HG03457 (cell line): ENCODE measurements at regions not wholly inside any gene's neighbourhood (a gene's known extent, or its start where the extent isn't known, plus 50 kb on each side); places are given as distances from the start of the nearest gene placed in this dataset.
A peak's percentile ranks its signal among the peaks of the same experiment; 100 is the strongest.
"Not testable (repeated sequence)": the region's sequence is repeated elsewhere in the genome, so short reads cannot be mapped to it uniquely, and the experiment has no call there.

Experiments
- ATAC-seq: cut with Tn5 transposase; IDR thresholded peaks from one replicate; pipeline ENCODE4 v1.9.1; 2021; ENCODE audit warnings: moderate number of reproducible peaks; ENCODE audit not compliant: unreplicated experiment

DNA sequence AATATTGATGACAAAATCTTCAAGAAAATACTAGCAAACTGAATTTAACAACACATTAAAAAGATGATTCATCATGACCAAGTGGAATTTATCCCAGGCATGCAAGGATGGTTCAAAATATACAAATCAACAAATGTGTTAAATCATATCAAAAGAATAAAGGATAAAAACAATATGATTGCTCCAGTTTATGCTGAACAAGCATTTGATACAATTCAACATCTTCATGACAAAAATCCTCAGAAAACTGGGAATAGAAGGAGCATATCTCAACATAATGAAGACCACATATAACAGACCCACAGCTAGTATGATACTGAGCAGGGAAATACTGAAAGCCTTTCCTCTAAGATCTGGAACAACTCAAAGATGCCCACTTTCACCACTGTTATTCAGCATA lies 352.3 kb downstream of the PYDC2 start:
- no peak for ATAC-seq

DNA sequence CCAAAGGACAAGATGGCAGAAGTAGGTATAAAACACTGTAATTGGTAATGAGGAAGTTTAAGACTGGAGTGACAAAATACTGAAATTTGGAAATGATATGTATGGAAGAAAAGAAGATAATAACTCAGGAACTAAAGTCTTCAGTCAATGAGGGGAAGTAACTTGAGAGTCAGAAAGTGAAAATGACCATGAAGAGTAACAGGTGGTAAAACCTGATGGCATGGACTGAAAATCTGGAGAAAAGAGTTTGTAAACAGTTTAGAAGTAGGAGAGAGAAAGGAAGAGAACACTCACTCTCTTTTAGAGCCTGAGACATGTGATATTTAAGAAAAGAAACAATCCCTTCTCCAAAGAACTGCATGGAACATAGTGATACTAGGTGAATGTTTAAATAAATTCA lies 387.9 kb downstream of the PYDC2 start:
- ATAC-seq: no peak

GRCh38 chr3:191859531-191859930 lies 398.6 kb downstream of the PYDC2 start:
- no peak for ATAC-seq

DNA sequence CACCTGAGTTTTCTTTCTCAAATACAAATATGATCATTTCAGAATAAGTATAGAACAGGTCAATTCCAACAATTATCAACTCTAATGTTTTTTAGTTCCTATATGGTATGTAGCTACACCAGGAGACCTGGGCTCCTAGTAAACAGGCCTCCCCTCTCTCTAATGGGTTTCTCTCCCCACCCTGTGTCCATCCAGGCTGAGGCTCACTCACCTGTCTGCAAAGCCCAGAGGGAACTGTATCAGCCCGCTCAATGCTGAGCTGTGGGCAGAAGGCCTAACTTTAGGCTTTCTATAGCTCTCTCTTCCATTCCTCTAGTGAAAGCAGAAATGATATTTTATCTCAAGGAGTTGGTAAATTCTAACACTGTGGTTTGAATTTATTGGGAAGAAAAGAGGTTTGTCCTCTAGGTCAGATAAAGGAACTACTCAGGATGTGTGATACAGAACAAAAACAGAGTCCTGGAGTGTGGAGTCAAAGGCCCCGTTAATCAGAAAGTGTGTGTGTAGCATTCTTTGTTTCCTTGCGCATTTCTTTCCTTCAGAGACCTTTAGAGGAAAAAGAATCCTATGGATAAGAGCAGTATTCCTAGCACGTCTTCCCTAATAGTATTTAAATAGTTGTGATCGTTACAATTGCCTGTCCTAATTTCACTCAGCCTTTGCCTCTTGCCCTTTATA lies 408.9 kb downstream of the PYDC2 start:
- ATAC-seq: no peak

GRCh38 chr3:191873736-191874135 lies 412.8 kb downstream of the PYDC2 start:
- no peak for ATAC-seq

DNA sequence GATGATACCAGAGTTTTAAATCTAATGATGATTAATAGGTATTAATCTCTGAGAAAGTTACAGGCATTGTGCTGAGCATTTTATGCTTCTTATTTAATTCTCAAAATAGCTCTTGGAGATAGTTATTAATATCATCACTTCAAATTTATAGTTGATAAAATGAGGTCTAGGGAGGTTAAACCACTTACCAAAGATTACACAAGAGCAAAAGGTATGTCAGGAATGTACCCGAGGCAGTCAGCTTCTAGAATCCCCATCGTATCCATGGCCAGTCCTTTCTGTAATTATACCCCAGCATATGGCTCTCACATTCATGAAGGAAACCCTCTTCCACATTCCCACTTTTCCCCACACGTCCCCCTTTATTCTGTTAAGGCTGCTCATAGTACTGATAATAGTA lies 421.3 kb downstream of the PYDC2 start:
- ATAC-seq: no peak

DNA sequence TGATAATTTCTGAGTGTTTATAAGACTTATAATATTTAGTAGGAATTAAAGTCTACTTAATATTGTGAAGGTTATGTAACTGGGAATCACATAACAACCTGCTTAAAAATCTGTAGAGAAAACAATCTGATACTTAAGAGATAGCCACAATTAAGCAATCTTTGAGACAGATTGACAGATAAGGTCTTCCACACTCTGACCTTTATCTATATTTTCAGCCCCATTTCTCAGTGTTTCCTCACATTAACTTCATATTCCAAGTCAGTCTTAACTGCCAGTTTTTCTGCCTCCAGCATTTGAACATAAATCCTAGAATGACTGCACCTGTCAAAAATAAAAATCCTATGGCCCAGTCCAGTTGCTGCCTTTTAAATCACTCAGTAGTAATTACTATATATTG lies 423.2 kb downstream of the PYDC2 start:
- ATAC-seq: no peak

- ATAC-seq: no peak
These were observed 428.1 kb downstream of the PYDC2 start for GRCh38 chr3:191889106-191889505.

DNA sequence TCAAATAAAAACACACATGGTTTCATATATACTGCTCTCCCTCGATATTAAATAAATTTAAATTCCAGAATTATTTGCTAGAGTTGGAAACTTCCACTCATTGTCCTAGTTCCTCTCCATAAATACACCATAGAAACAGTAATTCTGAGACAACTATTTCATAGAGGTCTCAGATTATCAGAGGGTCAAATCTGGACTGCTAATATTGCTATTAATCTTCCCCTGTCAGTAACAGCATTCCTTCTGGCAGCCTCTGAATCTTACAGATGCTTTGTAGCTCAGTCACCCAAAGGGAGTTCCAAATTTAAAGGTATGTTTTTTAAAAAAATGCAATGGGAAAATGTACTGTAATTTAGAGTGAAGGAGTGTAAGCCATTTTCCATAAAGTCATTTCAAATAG lies 428.8 kb downstream of the PYDC2 start:
- no peak for ATAC-seq

GRCh38 chr3:191894406-191894805 lies 433.4 kb downstream of the PYDC2 start:
- ATAC-seq: no peak

- ATAC-seq: no peak
These were observed 440.8 kb downstream of the PYDC2 start for GRCh38 chr3:191901741-191902140.

GRCh38 chr3:191912616-191913204 lies 451.7 kb downstream of the PYDC2 start:
- no peak for ATAC-seq

- no peak for ATAC-seq
These were observed 454.7 kb downstream of the PYDC2 start for GRCh38 chr3:191915712-191916111.

GRCh38 chr3:191919491-191920026 lies 458.6 kb downstream of the PYDC2 start:
- no peak for ATAC-seq

- no peak for ATAC-seq
These were observed 461.6 kb downstream of the PYDC2 start for GRCh38 chr3:191922570-191922969.

- not testable (repeated sequence) for ATAC-seq
These were observed 466.3 kb downstream of the PYDC2 start for GRCh38 chr3:191927183-191927817.

DNA sequence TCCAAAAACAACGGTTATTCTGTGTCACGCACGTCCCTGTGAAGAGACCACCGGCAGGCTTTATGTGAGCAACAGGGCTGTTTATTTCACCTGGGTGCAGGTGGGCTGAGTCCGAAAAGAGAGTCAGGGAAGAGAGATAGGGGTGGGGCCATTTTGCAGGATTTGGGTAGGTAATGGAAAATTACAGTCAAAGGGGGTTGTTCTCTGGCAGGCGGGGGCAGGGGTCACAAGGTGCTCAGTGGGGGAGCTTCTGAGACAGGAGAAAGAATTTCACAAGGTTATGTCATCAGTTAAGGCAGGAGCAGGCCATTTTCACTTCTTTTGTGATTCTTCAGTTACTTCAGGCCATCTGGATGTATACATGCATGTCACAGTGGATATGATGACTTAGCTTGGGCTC lies 467.0 kb downstream of the PYDC2 start:
- ATAC-seq: not testable (repeated sequence)

DNA sequence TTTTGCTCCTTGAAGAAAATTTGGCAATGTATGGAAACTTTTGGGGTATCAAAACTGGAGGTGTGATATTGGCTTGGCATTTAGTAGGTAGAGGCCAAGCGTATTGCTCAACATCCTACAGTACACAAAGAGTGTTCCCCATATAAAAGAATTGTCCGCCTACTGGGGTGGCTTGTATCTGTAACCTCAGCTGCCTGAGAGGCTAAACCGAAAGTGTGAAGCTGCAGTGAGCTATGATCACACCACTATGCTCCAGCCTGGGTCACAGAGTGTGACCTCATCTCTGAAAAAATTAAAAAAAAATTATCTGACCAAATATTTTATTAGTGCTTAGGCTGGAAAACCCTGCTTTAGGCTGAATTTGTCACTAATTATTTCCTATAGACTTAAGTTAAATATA lies 483.9 kb downstream of the PYDC2 start:
- no peak for ATAC-seq

DNA sequence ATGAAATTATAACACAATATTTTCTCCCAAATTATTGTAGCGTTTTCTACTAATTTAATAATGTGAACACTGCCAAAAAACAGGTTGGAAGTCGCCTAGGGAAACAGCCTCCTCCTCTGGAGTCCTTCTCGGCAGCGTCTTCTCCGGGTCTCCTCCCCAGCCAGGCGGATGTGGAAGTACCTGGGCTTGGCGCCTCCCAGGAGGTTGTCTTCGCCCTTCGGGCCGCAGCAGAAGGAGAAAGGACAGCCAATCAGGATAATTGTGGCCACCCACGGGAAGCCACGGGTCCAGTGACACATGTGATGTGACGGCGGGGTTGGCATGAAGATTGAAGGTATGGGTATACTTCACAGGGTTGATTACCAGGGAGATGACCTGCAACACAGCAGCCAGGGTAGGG lies 491.2 kb downstream of the PYDC2 start:
- ATAC-seq: no peak

DNA sequence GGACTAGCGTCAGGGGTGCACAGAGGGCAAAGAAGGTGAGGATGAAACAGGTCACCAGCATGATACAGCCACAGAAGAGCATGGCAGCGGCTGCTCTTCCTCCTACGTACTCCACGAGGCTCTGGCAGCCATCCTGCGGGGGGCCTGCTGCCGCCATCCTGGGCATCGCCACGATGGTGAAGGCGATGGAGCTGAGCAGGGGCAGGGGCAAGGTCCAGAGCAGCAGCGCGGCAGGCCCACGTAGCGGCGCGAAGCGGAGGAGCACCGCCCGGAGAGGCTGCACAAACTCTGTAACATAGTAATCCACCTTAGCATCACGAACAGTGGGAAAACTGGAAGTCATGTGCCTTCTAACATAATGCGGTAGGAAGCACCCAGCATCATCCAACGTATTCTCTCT lies 491.6 kb downstream of the PYDC2 start:
- no peak for ATAC-seq

- ATAC-seq: peak; percentile 49
These were observed 498.2 kb downstream of the PYDC2 start for GRCh38 chr3:191958980-191959671.
